ENCODE measurements at regions not wholly inside any gene's neighbourhood (a gene's known extent, or its start where the extent isn't known, plus 50 kb on each side); places are given as distances from the start of the nearest gene placed in this dataset.

GRCh38 chr1:239826211-239826610, 265.5 kb upstream of the FMN2 start:
- in situ Hi-C loops (cut with HindIII; ENCODE audit: low pct_unique_long_range_greater_than_20kb, low sequenced_read_pairs) = no loop called here

DNA sequence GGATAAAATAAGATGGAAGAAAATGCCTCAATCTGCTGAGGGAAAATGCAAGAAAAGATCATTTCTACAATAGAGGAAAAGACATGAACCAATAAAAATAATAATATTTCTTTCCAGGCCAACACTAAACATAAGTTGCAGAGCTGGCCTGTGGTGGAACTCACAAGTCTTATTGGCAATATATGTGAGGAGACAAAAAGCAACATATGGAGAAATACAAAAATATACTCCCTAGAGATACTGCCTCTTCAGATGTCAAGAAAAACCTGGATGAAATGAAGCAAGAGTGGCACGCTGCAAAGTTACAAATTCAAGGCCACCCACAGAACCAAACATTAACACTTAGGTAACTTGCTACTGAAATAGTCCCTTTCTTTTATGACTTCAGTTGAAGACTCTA, 264.9 kb upstream of the FMN2 start:
- no peak for DNase-seq (ENCODE audit: low read depth)
- in situ Hi-C loops (cut with HindIII; ENCODE audit: low pct_unique_long_range_greater_than_20kb, low sequenced_read_pairs) = no loop called here

More at GRCh38 chr1:239826211-239826610, 265.5 kb upstream of the FMN2 start:
- DNase-seq (ENCODE audit: low read depth) = no peak

- DNase-seq (ENCODE audit: low read depth) = no peak
- in situ Hi-C loops (cut with HindIII; ENCODE audit: low pct_unique_long_range_greater_than_20kb, low sequenced_read_pairs) = no loop called here
Measured at GRCh38 chr1:239829535-239829934, 262.1 kb upstream of the FMN2 start.

- DNase-seq (ENCODE audit: low read depth) = no peak
- in situ Hi-C loops (cut with HindIII; ENCODE audit: low pct_unique_long_range_greater_than_20kb, low sequenced_read_pairs) = no loop called here
Measured at GRCh38 chr1:239831577-239832355, 259.9 kb upstream of the FMN2 start.

DNA sequence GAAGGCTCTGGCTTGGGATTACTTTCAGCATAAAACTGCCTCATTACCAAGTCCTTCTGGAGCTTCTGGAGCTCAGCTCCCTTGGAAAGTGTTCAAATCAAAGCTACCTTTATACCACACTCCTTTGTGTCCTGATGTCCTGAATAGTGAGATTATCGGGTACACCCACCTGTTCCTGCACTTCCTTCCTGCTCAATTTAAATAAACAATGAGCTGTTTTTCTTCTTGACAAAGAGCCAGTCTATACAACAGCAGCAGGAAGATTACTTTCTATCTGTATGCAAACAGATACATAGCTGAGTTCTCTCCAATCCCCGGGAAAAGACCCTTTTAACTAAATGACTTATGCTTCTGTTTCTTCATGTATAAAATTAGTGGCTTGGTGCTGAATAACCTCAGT, 258.0 kb upstream of the FMN2 start:
- in situ Hi-C loops (cut with HindIII; ENCODE audit: low pct_unique_long_range_greater_than_20kb, low sequenced_read_pairs) = no loop called here
- DNase-seq (ENCODE audit: low read depth) = no peak

DNA sequence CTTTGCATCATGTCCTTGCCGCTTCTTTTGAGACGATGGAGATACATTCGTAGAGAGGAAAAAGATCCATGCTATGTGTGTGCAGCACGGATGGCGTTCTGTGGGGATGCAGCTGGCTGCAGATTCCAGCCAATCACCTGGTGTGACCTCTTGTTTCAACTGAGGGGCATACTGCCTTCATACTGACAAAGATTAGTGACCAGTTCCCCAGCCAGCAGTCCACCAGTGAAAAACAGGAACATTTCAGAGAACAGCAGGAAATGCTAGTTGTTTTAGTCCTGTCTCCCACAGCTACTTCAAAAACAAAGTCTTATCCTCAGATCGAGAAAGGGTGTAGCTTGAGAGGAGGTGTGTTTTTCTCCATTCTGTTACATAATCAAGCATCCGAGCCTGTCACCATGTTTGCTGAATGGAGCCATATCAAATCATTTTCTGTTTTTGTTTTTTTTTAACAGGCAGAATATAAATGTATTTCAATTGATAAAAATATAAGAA, 255.7 kb upstream of the FMN2 start:
- DNase-seq (ENCODE audit: low read depth) = no peak
- in situ Hi-C loops (cut with HindIII; ENCODE audit: low pct_unique_long_range_greater_than_20kb, low sequenced_read_pairs) = no loop called here

- DNase-seq (ENCODE audit: low read depth) = no peak
- in situ Hi-C loops (cut with HindIII; ENCODE audit: low pct_unique_long_range_greater_than_20kb, low sequenced_read_pairs) = no loop called here
Measured at GRCh38 chr1:239840336-239840735, 251.3 kb upstream of the FMN2 start.

DNA sequence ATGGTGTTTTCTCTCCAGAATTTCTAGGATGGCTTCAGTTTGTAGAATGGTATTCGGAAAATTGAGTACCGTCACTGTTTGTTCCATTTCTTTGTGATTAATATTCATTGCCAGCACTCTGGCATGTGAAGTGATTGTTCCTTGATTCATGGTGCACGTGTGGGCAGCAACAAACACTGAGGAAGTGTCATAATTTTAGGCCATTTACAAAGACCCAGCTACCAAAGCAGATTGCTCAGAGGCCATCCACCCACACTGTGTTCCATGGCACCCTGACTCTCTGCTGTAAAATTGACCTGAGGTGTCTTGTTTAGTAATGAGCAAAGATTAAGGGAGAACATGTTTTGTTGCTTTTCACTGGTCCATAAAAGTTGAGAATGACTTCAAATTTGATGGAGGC, 250.9 kb upstream of the FMN2 start:
- in situ Hi-C loops (cut with HindIII; ENCODE audit: low pct_unique_long_range_greater_than_20kb, low sequenced_read_pairs) = no loop called here
- DNase-seq (ENCODE audit: low read depth) = no peak

DNA sequence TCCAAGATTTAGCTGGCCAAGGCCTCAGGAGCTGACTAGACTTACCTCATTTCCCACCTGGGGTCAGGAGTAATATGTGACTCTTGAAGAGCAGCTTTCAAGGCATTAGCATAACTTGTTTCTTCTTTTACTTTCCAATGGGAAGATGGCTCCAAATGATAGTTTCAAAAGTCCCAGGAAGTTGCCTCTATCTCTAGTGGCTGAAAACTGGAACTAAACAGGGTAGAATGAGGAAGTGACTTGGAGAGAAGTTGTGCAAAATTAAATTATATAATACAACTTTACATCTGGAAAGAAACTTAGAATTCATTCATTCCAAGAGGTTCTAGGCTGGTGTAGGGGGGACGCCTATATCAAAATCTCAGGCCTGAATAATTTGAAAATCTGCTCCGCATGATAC, 250.1 kb upstream of the FMN2 start:
- in situ Hi-C loops (cut with HindIII; ENCODE audit: low pct_unique_long_range_greater_than_20kb, low sequenced_read_pairs) = no loop called here
- DNase-seq (ENCODE audit: low read depth) = no peak

DNA sequence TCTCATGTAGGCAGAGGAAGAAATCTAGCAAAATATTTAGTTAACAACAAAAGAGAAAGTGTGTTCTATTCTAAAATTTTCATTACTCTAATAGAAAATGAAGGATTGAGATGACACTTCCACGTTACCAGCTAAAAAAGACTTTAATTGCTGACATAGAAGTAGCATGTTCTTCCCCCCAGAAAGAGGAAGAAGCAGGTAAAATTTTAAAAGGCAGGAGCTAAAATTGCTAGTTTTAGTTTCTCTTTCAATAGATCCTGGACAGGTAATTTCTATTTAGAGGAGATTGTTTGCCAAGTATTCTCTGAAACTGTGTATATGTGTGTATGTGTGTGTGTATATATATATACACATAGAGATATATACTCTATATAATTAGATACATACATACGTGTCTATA, 248.1 kb upstream of the FMN2 start:
- in situ Hi-C loops (cut with HindIII; ENCODE audit: low pct_unique_long_range_greater_than_20kb, low sequenced_read_pairs) = no loop called here
- no peak for DNase-seq (ENCODE audit: low read depth)

DNA sequence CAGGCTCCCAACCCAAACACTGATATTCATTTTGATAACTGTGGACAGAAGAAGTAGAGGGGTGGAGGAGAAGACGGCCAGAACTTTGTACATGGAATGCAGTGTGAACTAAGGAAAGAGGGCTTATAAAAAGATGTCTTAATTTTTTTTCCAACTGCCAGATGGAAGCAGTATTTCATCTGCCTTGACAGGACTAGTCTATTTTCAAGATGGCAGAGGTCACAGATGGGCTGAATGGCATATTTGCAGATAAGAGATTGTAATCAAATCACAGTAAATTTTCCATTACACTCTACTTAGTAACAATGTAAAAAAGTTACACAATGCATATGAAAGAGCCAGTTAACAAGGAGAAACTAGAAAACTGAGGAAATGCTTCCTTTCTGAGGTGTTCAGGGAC, 246.8 kb upstream of the FMN2 start:
- in situ Hi-C loops (cut with HindIII; ENCODE audit: low pct_unique_long_range_greater_than_20kb, low sequenced_read_pairs) = no loop called here
- DNase-seq (ENCODE audit: low read depth) = no peak

DNA sequence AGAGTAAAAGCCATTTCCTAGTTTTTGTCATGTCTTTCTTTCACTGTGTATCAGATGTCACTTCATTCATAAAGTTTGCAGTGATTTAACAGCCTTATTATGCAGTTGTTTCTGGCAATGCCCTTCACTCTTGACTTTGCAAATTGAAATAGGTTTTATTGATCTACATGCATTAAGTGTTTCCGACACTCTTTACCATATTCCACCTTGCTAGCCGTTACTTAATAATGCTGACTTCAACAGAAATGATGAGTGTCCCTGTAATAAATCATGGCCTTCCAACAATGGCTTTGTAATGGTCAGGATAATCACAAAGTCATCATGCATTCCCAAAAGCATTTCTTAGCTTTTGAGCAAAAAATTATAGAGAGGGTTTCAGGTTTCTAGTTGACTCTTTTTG, 236.8 kb upstream of the FMN2 start:
- DNase-seq (ENCODE audit: low read depth) = no peak
- in situ Hi-C loops (cut with HindIII; ENCODE audit: low pct_unique_long_range_greater_than_20kb, low sequenced_read_pairs) = no loop called here

DNA sequence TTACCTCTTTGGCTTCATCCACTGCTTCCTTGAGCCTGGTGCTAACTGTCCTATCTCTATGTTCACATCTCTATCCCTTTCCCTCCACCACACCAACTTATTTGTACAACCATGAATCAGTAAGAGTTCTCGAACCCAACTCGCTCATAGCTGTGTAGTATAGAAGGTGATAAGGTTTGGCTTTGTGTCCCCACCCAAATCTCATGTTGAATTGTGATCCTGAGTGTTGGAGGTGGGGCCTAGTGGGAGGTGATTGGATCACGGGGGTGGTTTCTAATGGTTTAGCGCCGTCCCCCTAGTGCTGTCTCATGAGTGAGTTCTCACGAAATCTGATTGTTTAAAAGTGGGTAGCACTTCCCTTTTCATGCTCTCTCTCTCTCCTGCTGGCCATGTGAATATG, 235.6 kb upstream of the FMN2 start:
- in situ Hi-C loops (cut with HindIII; ENCODE audit: low pct_unique_long_range_greater_than_20kb, low sequenced_read_pairs) = no loop called here

GRCh38 chr1:239856924-239857323, 234.8 kb upstream of the FMN2 start:
- in situ Hi-C loops (cut with HindIII; ENCODE audit: low pct_unique_long_range_greater_than_20kb, low sequenced_read_pairs) = no loop called here
- no peak for DNase-seq (ENCODE audit: low read depth)

More for the DNA sequence above, 235.6 kb upstream of the FMN2 start:
- DNase-seq (ENCODE audit: low read depth) = no peak

GRCh38 chr1:239858057-239858456, 233.6 kb upstream of the FMN2 start:
- peak; percentile 65 for DNase-seq (ENCODE audit: low read depth)
- in situ Hi-C loops (cut with HindIII; ENCODE audit: low pct_unique_long_range_greater_than_20kb, low sequenced_read_pairs) = no loop called here

- in situ Hi-C loops (cut with HindIII; ENCODE audit: low pct_unique_long_range_greater_than_20kb, low sequenced_read_pairs) = no loop called here
- no peak for DNase-seq (ENCODE audit: low read depth)
Measured at GRCh38 chr1:239858529-239858928, 233.2 kb upstream of the FMN2 start.

GRCh38 chr1:239861985-239862384, 229.7 kb upstream of the FMN2 start:
- no peak for DNase-seq (ENCODE audit: low read depth)
- in situ Hi-C loops (cut with HindIII; ENCODE audit: low pct_unique_long_range_greater_than_20kb, low sequenced_read_pairs) = no loop called here

DNA sequence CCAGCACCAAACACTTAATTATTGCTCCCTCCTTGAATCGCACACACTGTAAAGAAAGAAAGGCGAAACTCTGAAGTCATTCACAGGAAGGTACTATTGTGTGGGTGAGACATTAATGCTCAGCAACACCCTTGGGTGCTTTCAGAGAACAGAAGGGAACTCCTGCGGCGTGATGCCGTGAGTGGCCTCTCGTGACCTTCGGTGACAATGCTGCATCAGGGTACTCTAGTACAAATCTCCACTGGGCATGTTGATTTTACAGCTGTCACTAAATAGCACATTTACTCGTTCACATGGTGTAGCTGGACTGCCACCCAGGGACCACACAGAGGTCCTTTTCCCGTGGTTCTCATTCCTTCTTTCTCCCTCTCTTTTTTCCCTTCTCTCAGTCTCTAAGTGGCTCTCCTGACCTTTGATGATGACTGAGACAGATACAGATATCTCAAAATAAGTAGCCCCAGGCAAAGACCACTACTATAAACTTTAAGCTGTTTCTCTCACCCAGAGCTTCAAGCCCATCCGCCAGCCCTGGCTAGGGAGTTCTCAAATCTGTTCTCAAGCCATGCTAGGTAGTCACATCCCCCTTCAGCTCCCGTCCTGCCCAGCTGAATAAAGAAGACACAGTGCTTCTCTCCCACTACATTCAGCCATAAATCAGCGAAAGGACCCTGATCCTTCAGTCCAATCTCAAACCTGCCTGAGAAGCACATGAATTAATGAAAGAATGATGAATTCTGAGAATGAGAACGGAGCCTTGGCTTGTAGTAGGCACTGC, 223.4 kb upstream of the FMN2 start:
- in situ Hi-C loops (cut with HindIII; ENCODE audit: low pct_unique_long_range_greater_than_20kb, low sequenced_read_pairs) = no loop called here
- DNase-seq (ENCODE audit: low read depth) = no peak

DNA sequence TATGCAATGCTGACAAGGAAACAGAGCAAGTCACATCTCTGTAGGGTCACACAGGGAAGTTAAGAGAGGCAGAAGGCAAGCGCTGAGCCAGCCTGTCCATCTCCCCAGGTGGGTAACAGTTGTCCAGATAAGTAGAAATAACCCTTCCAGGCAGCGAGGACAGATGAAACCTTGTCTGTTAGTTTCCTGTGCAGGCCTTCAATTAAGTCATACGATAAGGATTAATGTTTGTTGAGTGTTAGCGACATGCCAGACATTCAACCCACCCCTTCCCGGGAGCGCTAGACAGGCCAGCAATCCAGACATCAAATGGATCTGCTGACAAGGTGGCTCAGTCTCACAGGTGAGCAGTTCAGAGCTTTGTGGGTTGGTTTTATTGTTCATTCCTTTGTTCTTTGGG, 221.5 kb upstream of the FMN2 start:
- no peak for DNase-seq (ENCODE audit: low read depth)
- in situ Hi-C loops (cut with HindIII; ENCODE audit: low pct_unique_long_range_greater_than_20kb, low sequenced_read_pairs) = no loop called here

GRCh38 chr1:239872626-239873025, 219.1 kb upstream of the FMN2 start:
- in situ Hi-C loops (cut with HindIII; ENCODE audit: low pct_unique_long_range_greater_than_20kb, low sequenced_read_pairs) = no loop called here
- no peak for DNase-seq (ENCODE audit: low read depth)

All from Caki2 (cell line).